ENCODE measurements at regions not wholly inside any gene's neighbourhood (a gene's known extent, or its start where the extent isn't known, plus 50 kb on each side); places are given as distances from the start of the nearest gene placed in this dataset.

DNA sequence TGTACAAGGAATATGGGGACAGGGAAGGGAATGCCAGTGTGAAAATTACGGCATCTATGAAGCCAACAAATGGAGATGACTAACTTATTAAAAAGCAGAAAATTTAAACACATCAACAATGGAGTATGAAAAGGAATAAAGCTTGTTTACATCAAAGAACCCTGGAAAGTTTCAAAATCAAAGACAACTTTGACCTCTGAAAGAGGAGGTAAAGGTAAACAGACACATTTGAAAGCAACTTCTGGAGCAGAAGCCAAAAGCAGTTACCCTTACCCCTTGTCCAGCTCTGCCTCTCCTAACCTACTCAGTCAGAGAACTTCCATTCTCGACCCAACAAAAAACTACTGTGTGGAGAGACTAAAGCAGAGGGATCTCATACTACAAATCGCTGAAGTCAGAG lies 184.3 kb downstream of the DUSP6 start:
- Mint-ChIP-seq H3K36me3 (peaks cover 39% of the 10 kb centered on the region), H3K4me1 (peaks cover 24% of the 10 kb centered on the region), H3K4me3 (no peak overlapping the region), H3K27ac (no peak overlapping the region), H3K27me3 (no peaks in the 10 kb centered on the region), H3K9me3 (ENCODE audit: low read depth) (peaks cover 6% of the 10 kb centered on the region)
- no peak for ATAC-seq
- DNase-seq, result no peak
- CTCF ChIA-PET, result no interaction called here

GRCh38 chr12:89166525-89166934 lies 185.8 kb downstream of the DUSP6 start:
- no peak overlapping the region for H3K4me3 Mint-ChIP-seq
- H3K4me1 Mint-ChIP-seq, result peaks cover 17% of the 10 kb centered on the region
- no peaks in the 10 kb centered on the region for H3K27me3 Mint-ChIP-seq
- H3K9me3 Mint-ChIP-seq (ENCODE audit: low read depth), result peaks cover 5% of the 10 kb centered on the region
- peaks cover 28% of the 10 kb centered on the region for H3K36me3 Mint-ChIP-seq
- DNase-seq (no peak), ATAC-seq (no peak)
- peak overlapping the region; percentile 22 for H3K27ac Mint-ChIP-seq
- CTCF ChIA-PET, result interaction anchor here (1.0 kb wide), 1 partner anchor 9 kb away, joined by 3 read pairs; no protein-coding TSS in a partner anchor

- no peaks in the 10 kb centered on the region for H3K27me3 Mint-ChIP-seq
- H3K9me3 Mint-ChIP-seq (ENCODE audit: low read depth), result peaks cover 4% of the 10 kb centered on the region
- peaks cover 17% of the 10 kb centered on the region for H3K4me1 Mint-ChIP-seq
- DNase-seq, result no peak
- H3K27ac Mint-ChIP-seq, result no peak overlapping the region
- peaks cover 27% of the 10 kb centered on the region for H3K36me3 Mint-ChIP-seq
- ATAC-seq, result no peak
- no peak overlapping the region for H3K4me3 Mint-ChIP-seq
- CTCF ChIA-PET, result interaction anchor here (0.9 to 1.0 kb wide), 2 partner anchors 9 to 188 kb away, joined by 3 to 4 read pairs; no protein-coding TSS in a partner anchor
Observed at GRCh38 chr12:89166121-89166520, 186.2 kb downstream of the DUSP6 start.

DNA sequence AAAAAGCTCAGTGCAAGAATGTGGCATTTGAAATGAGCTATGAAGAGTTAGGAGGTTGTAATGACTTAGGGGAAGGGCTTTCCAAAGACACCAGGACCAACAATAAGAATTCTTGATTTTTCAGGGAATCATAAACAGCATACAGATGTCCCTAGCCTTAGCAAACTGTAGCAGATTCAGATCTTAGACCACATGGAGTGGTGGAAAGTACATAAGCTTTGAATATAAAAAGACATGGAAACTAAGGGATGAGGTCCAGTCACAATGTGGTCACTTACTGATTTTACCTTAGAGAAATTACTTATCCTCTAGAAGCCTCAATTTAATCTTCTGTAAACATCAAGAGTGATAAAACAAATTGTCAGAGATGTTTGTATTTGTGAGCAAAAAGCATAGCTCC lies 186.6 kb downstream of the DUSP6 start:
- Mint-ChIP-seq H3K4me3 (no peak overlapping the region), H3K27me3 (no peaks in the 10 kb centered on the region), H3K27ac (no peak overlapping the region), H3K9me3 (ENCODE audit: low read depth) (peaks cover 4% of the 10 kb centered on the region), H3K4me1 (peaks cover 17% of the 10 kb centered on the region), H3K36me3 (peaks cover 27% of the 10 kb centered on the region)
- CTCF ChIA-PET, result interaction anchor here (0.9 to 1.0 kb wide), 2 partner anchors 9 to 188 kb away, joined by 3 to 4 read pairs; no protein-coding TSS in a partner anchor
- ATAC-seq (no peak), DNase-seq (no peak)

- CTCF ChIA-PET, result interaction anchor here (0.8 to 1.4 kb wide), 2 partner anchors 17 to 144 kb away, joined by 3 read pairs; no protein-coding TSS in a partner anchor
- H3K27me3 Mint-ChIP-seq, result no peaks in the 10 kb centered on the region
Observed at GRCh38 chr12:89163918-89164317, 188.4 kb downstream of the DUSP6 start.

GRCh38 chr12:89162589-89163261 lies 189.6 kb downstream of the DUSP6 start:
- H3K27me3 Mint-ChIP-seq, result no peaks in the 10 kb centered on the region
- CTCF ChIA-PET, result interaction anchor here (1.2 to 1.4 kb wide), 2 partner anchors 19 to 266 kb away, joined by 3 to 4 read pairs; no protein-coding TSS in a partner anchor
- ATAC-seq (peak; percentile 83), DNase-seq (peak; percentile 64)
- no peak overlapping the region for H3K27ac Mint-ChIP-seq
- no peaks in the 10 kb centered on the region for H3K9me3 Mint-ChIP-seq (ENCODE audit: low read depth)
- H3K4me1 Mint-ChIP-seq, result peaks cover 15% of the 10 kb centered on the region
- H3K36me3 Mint-ChIP-seq, result peaks cover 21% of the 10 kb centered on the region
- H3K4me3 Mint-ChIP-seq, result no peak overlapping the region

More at GRCh38 chr12:89163918-89164317, 188.4 kb downstream of the DUSP6 start:
- peaks cover 17% of the 10 kb centered on the region for H3K4me1 Mint-ChIP-seq
- peaks cover 22% of the 10 kb centered on the region for H3K36me3 Mint-ChIP-seq
- no peak overlapping the region for H3K4me3 Mint-ChIP-seq
- no peak for DNase-seq
- ATAC-seq, result no peak
- H3K27ac Mint-ChIP-seq, result no peak overlapping the region
- peaks cover 3% of the 10 kb centered on the region for H3K9me3 Mint-ChIP-seq (ENCODE audit: low read depth)

DNA sequence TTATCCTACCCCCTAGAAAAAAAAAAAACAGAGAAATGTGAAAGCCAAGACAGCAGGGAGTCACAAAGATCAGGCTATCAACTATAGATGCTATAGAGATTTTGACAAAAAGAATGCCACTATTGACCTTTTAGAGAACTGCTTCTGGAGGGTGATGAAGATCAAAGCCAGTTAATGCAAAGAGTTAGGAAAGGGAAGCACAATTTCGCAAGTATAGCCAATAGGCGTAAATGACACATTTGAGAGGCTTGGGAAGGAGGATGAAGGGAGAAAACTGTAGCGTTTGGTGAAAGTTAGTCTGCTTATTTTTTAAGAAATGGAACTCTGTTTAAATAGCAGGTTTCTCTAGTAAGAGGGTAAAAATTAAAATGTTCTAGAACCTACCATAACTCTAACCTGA lies 190.7 kb downstream of the DUSP6 start:
- DNase-seq (no peak), ATAC-seq (no peak)
- no peak overlapping the region for H3K4me3 Mint-ChIP-seq
- peaks cover 22% of the 10 kb centered on the region for H3K4me1 Mint-ChIP-seq
- CTCF ChIA-PET, result no interaction called here
- H3K36me3 Mint-ChIP-seq, result peaks cover 23% of the 10 kb centered on the region
- no peak overlapping the region for H3K27ac Mint-ChIP-seq
- no peaks in the 10 kb centered on the region for H3K27me3 Mint-ChIP-seq
- no peaks in the 10 kb centered on the region for H3K9me3 Mint-ChIP-seq (ENCODE audit: low read depth)

DNA sequence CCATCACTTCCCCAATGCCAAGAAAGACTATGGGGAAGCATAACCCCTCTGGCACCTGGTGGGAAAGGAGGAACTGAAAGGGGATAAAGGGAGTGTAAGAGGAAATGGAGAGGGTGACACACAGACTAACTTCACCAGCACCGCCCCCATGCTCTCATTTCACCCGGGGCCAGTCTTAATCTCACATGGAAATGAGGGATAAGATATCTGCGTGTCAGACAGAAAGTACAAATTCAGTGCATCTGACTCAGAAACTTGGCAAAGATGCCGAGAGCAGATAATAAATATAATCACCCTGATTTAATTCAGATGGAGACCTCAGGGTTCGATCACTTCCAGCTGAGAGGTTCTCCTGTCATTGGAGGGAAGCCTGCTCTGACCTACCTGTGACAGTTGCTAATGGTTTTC lies 191.6 kb downstream of the DUSP6 start:
- Mint-ChIP-seq H3K27me3 (no peaks in the 10 kb centered on the region), H3K4me1 (peaks cover 25% of the 10 kb centered on the region), H3K36me3 (peaks cover 21% of the 10 kb centered on the region), H3K4me3 (no peak overlapping the region), H3K27ac (no peak overlapping the region), H3K9me3 (ENCODE audit: low read depth) (no peaks in the 10 kb centered on the region)
- ATAC-seq (no peak), DNase-seq (no peak)
- CTCF ChIA-PET, result no interaction called here

DNA sequence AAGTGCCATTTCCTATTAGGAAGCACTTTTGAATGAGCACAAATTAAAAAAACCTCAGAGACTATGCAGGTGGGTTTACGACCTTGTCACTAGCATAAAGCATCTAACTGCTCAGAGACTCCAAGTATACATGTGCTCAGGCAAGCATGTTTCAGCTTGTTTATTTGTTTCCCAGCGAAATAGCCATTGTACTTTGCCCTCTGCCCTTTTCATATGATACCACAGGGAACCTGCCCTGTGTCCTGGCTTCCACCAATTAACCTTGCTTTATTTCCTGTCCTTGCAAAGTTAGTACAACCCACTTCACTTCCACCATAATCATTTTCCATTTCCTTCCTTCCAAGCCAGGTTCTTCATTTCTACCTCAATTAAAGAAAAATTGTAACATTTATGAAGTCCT lies 194.9 kb downstream of the DUSP6 start:
- Mint-ChIP-seq H3K27me3 (no peaks in the 10 kb centered on the region), H3K4me3 (no peak overlapping the region)
- no peak for DNase-seq

DNA sequence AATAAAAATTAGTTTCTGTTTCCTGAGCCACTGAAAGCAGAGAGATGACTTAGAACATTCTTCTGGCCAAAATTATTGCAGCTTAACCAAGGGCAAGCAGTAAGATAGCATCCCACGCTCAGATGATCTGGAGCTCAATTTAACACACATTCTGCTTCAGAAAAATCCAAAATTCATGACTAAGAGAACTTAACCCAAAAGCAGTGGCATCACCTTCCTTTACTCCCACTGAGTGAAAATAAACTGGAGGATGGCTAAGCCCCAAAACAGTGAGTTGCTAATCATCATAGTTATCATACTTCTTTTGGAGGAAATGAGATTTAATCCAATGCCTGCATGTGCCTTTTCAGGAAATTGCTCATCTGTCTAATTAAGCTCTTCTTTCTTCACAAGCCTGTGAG lies 195.4 kb downstream of the DUSP6 start:
- peaks cover 20% of the 10 kb centered on the region for H3K36me3 Mint-ChIP-seq
- H3K27ac Mint-ChIP-seq, result peak overlapping the region; percentile 75
- DNase-seq, result no peak
- CTCF ChIA-PET, result interaction anchor here (0.8 to 1.6 kb wide), 6 partner anchors 17 to 312 kb away, joined by 3 to 5 read pairs (median 3); no protein-coding TSS in a partner anchor
- peaks cover 3% of the 10 kb centered on the region for H3K9me3 Mint-ChIP-seq (ENCODE audit: low read depth)
- no peaks in the 10 kb centered on the region for H3K27me3 Mint-ChIP-seq
- H3K4me1 Mint-ChIP-seq, result peaks cover 25% of the 10 kb centered on the region
- peak; percentile 58 for ATAC-seq
- no peak overlapping the region for H3K4me3 Mint-ChIP-seq

More for the DNA sequence above, 194.9 kb downstream of the DUSP6 start:
- Mint-ChIP-seq H3K27ac (peak overlapping the region; percentile 35), H3K4me1 (peaks cover 25% of the 10 kb centered on the region), H3K36me3 (peaks cover 18% of the 10 kb centered on the region), H3K9me3 (ENCODE audit: low read depth) (peaks cover 3% of the 10 kb centered on the region)
- CTCF ChIA-PET, result interaction anchor here (0.8 to 1.6 kb wide), 3 partner anchors 16 to 304 kb away, joined by 3 to 5 read pairs (median 4); no protein-coding TSS in a partner anchor
- no peak for ATAC-seq

- no peaks in the 10 kb centered on the region for H3K27me3 Mint-ChIP-seq
- H3K4me1 Mint-ChIP-seq, result peaks cover 25% of the 10 kb centered on the region
- peaks cover 23% of the 10 kb centered on the region for H3K36me3 Mint-ChIP-seq
- ATAC-seq, result no peak
- H3K9me3 Mint-ChIP-seq (ENCODE audit: low read depth), result peaks cover 3% of the 10 kb centered on the region
- H3K27ac Mint-ChIP-seq, result peak overlapping the region; percentile 75
- DNase-seq, result no peak
- no peak overlapping the region for H3K4me3 Mint-ChIP-seq
- CTCF ChIA-PET, result interaction anchor here (0.8 to 1.6 kb wide), 7 partner anchors 12 to 312 kb away, joined by 3 to 5 read pairs (median 3); no protein-coding TSS in a partner anchor
Observed at GRCh38 chr12:89156340-89156739, 196.0 kb downstream of the DUSP6 start.

GRCh38 chr12:89155826-89156225 lies 196.5 kb downstream of the DUSP6 start:
- DNase-seq, result no peak
- H3K27ac Mint-ChIP-seq, result no peak overlapping the region

GRCh38 chr12:89154743-89155499 lies 197.4 kb downstream of the DUSP6 start:
- peak overlapping the region; percentile 49 for H3K27ac Mint-ChIP-seq
- H3K27me3 Mint-ChIP-seq, result no peaks in the 10 kb centered on the region
- no peak for DNase-seq
- H3K36me3 Mint-ChIP-seq, result peaks cover 32% of the 10 kb centered on the region
- H3K9me3 Mint-ChIP-seq (ENCODE audit: low read depth), result peaks cover 5% of the 10 kb centered on the region
- no peak overlapping the region for H3K4me3 Mint-ChIP-seq
- CTCF ChIA-PET, result no interaction called here
- H3K4me1 Mint-ChIP-seq, result peaks cover 25% of the 10 kb centered on the region
- ATAC-seq, result no peak

More at GRCh38 chr12:89155826-89156225, 196.5 kb downstream of the DUSP6 start:
- H3K9me3 Mint-ChIP-seq (ENCODE audit: low read depth), result peaks cover 4% of the 10 kb centered on the region
- peaks cover 25% of the 10 kb centered on the region for H3K4me1 Mint-ChIP-seq
- CTCF ChIA-PET, result interaction anchor here (1.0 to 1.6 kb wide), 3 partner anchors 13 to 191 kb away, joined by 3 to 5 read pairs (median 5); no protein-coding TSS in a partner anchor
- H3K36me3 Mint-ChIP-seq, result peaks cover 26% of the 10 kb centered on the region
- no peaks in the 10 kb centered on the region for H3K27me3 Mint-ChIP-seq
- no peak for ATAC-seq
- H3K4me3 Mint-ChIP-seq, result no peak overlapping the region

Measured in activated CD8-positive, alpha-beta memory T cell treated with anti-CD3 and anti-CD28 coated beads, Interleukin-2, amount 10 ng/mL, durations not matched to agents 7 days and 5 days (primary cell).